CD4-positive, CD25-positive, alpha-beta regulatory T cell (primary cell): ENCODE measurements at regions not wholly inside any gene's neighbourhood (a gene's known extent, or its start where the extent isn't known, plus 50 kb on each side); places are given as distances from the start of the nearest gene placed in this dataset.
A peak's percentile ranks its signal among the peaks of the same experiment; 100 is the strongest.
"Not testable (repeated sequence)": the region's sequence is repeated elsewhere in the genome, so short reads cannot be mapped to it uniquely, and the experiment has no call there.

Source experiments
- ATAC-seq, 2 donors: fragments of 150-1000 bp; cut with Tn5 transposase; one replicate each; pipeline ENCODE4 v1.10.0; 2021; ENCODE audit warnings: low read depth in 2 of 2, moderate number of reproducible peaks in 2 of 2, moderate library complexity in 1 of 2
- DNase-seq, 3 donors: peaks; one replicate each; pipeline versions ENCODE4 v3.0.0 to v3.0.0-alpha.2; 2012 to 2022; ENCODE audit warnings: mixed read lengths in 1 of 3
- H3K27ac ChIP-seq: one replicate; pipeline ENCODE4 v1.7.0; 2013; ENCODE audit warnings: mild to moderate bottlenecking, low read length; ENCODE audit not compliant: insufficient read depth, poor library complexity, severe bottlenecking
- H3K27me3 ChIP-seq: one replicate; pipeline ENCODE4 v1.7.0; 2013; ENCODE audit warnings: low read length; ENCODE audit not compliant: control insufficient read depth, insufficient read depth
- H3K36me3 ChIP-seq: one replicate; pipeline ENCODE4 v1.7.0; 2013; ENCODE audit warnings: mild to moderate bottlenecking, low read length, moderate library complexity; ENCODE audit not compliant: control insufficient read depth, insufficient read depth
- H3K4me1 ChIP-seq: 2 replicates; pipeline ENCODE4 v1.7.0; 2013; ENCODE audit warnings: mild to moderate bottlenecking, low read length; ENCODE audit not compliant: insufficient read depth, control insufficient read depth, poor library complexity, severe bottlenecking
- H3K4me3 ChIP-seq: one replicate; pipeline ENCODE4 v1.7.0; 2013; ENCODE audit warnings: low read depth, mild to moderate bottlenecking, low read length, moderate library complexity
- H3K9me3 ChIP-seq, 2 experiments: 1 replicate in 1 of 2; 2 replicates in 1 of 2; pipeline ENCODE4 v1.7.0; 2013; ENCODE audit warnings: low read length in 2 of 2, mild to moderate bottlenecking in 1 of 2, moderate library complexity in 1 of 2; ENCODE audit not compliant: control insufficient read depth in 2 of 2
- H3K27ac Mint-ChIP-seq, 3 donors: one replicate each; pipeline ENCODE4 v1.8.0; 2020 to 2022; ENCODE audit warnings: mild to moderate bottlenecking in 3 of 3, mixed read lengths in 3 of 3, moderate library complexity in 2 of 3
- H3K27me3 Mint-ChIP-seq: one replicate; pipeline ENCODE4 v1.8.0; 2022; ENCODE audit warnings: mild to moderate bottlenecking, mixed read lengths
- H3K36me3 Mint-ChIP-seq: one replicate; pipeline ENCODE4 v1.8.0; 2020; ENCODE audit warnings: mixed read lengths
- H3K4me1 Mint-ChIP-seq, 4 donors: one replicate each; pipeline ENCODE4 v1.8.0; 2020 to 2022; ENCODE audit warnings: mixed read lengths in 4 of 4, mild to moderate bottlenecking in 1 of 4
- H3K4me3 Mint-ChIP-seq, 4 donors: one replicate each; pipeline ENCODE4 v1.8.0; 2020 to 2022; ENCODE audit warnings: mild to moderate bottlenecking in 4 of 4, mixed read lengths in 4 of 4, moderate library complexity in 3 of 4
- H3K9me3 Mint-ChIP-seq, 7 donors: one replicate each; pipeline ENCODE4 v1.8.0; 2020 to 2022; ENCODE audit warnings: mixed read lengths in 7 of 7, mild to moderate bottlenecking in 3 of 7, moderate library complexity in 2 of 7

- H3K27me3 Mint-ChIP-seq = no peaks in the 10 kb centered on the region
- H3K36me3 ChIP-seq = no peaks in the 10 kb centered on the region
- no peak overlapping the region for H3K27ac ChIP-seq
- H3K27me3 ChIP-seq = no peaks in the 10 kb centered on the region
- no peak overlapping the region for H3K4me3 Mint-ChIP-seq
- H3K4me1 Mint-ChIP-seq = no peaks in the 10 kb centered on the region
- H3K9me3 ChIP-seq = peaks cover 0 to 4% of the 10 kb centered on the region in 2 experiments
- no peak overlapping the region for H3K4me3 ChIP-seq
- H3K27ac Mint-ChIP-seq = no peak overlapping the region
- H3K9me3 Mint-ChIP-seq = peaks cover 0 to 7% (median 2%) of the 10 kb centered on the region in 7 donors
- no peaks in the 10 kb centered on the region for H3K36me3 Mint-ChIP-seq
- no peaks in the 10 kb centered on the region for H3K4me1 ChIP-seq
- DNase-seq (no peak), ATAC-seq (no peak)
Measured at GRCh38 chr3:83224101-83224868, 1462.8 kb upstream of the GBE1 start.

GRCh38 chr3:83218383-83219200 lies 1457.1 kb upstream of the GBE1 start:
- no peaks in the 10 kb centered on the region for H3K36me3 Mint-ChIP-seq
- H3K4me1 Mint-ChIP-seq = no peaks in the 10 kb centered on the region
- H3K4me3 ChIP-seq = no peak overlapping the region
- H3K27me3 Mint-ChIP-seq = no peaks in the 10 kb centered on the region
- no peak overlapping the region for H3K27ac ChIP-seq
- peaks cover 0 to 8% (median 3%) of the 10 kb centered on the region in 7 donors for H3K9me3 Mint-ChIP-seq
- peaks cover 0 to 9% of the 10 kb centered on the region in 2 experiments for H3K9me3 ChIP-seq
- ATAC-seq (peak in 1 of 2 donors; percentile 16), DNase-seq (no peak)
- H3K27me3 ChIP-seq = no peaks in the 10 kb centered on the region
- H3K4me1 ChIP-seq = no peaks in the 10 kb centered on the region
- H3K4me3 Mint-ChIP-seq = no peak overlapping the region
- no peaks in the 10 kb centered on the region for H3K36me3 ChIP-seq
- no peak overlapping the region for H3K27ac Mint-ChIP-seq

GRCh38 chr3:83217595-83218118 lies 1456.2 kb upstream of the GBE1 start:
- not testable (repeated sequence) for H3K4me1 Mint-ChIP-seq, H3K36me3 ChIP-seq, H3K4me1 ChIP-seq, H3K27me3 Mint-ChIP-seq, H3K27ac ChIP-seq, H3K4me3 ChIP-seq, H3K36me3 Mint-ChIP-seq, H3K4me3 Mint-ChIP-seq, H3K27ac Mint-ChIP-seq, ATAC-seq, H3K27me3 ChIP-seq, DNase-seq, H3K9me3 Mint-ChIP-seq, H3K9me3 ChIP-seq

DNA sequence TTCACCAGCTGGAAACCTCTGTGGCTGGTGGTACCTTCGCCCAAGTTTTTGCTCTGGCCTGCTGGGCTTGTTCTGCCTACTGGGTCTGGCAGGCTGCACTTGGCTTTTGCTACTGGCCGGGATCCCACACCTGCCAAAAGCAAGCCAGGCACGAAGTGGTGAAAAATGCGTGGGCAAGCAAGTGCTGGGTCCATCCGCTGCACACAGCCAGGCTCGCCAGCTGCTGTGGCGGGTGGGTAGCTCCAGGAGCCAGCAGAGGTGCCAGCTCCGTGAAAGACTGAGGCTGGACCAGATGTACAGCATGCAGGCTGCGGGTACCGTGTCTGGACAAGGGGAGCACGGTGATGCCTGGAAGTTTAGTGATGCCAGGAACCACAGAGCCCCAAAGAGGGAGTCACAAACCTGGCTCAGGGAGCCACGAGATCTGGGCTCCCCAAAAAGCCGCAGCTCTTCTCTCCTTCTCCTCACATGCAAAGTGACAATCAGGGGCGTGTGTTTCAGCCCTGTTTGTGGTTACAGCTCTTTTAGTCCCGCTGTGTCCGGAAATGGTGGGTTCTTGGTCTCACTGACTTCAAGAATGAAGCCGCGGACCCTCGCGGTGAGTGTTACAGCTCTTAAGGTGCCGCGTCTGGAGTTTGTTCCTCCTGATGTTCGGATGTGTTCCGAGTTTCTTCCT lies 1455.6 kb upstream of the GBE1 start:
- no peaks in the 10 kb centered on the region for H3K4me1 ChIP-seq
- Mint-ChIP-seq H3K36me3 (no peaks in the 10 kb centered on the region), H3K4me1 (no peaks in the 10 kb centered on the region), H3K27ac (no peak overlapping the region), H3K9me3 (peaks cover 0 to 7% (median 4%) of the 10 kb centered on the region in 7 donors), H3K27me3 (no peaks in the 10 kb centered on the region), H3K4me3 (no peak overlapping the region)
- no peak for ATAC-seq
- H3K9me3 ChIP-seq = peaks cover 0 to 9% of the 10 kb centered on the region in 2 experiments
- H3K4me3 ChIP-seq = no peak overlapping the region
- no peak overlapping the region for H3K27ac ChIP-seq
- H3K27me3 ChIP-seq = no peaks in the 10 kb centered on the region
- H3K36me3 ChIP-seq = no peaks in the 10 kb centered on the region
- no peak for DNase-seq

DNA sequence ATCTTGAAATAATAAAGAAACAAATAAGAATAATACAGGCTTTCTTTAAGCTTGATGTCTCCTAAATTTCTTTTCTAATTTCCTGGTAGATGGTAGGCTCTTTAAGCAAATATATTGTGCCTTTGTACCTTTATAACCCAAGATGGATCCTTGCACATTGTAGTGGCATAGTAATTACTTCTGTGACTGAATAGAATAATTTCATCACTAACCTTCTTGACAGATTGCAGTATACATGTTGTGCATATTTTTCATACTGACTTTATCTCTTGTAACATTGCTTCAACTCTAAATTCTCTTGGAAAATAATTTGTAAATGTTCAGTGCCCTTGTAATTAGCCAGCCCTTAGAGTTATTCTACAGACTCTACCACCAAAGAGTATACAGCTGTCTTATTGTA lies 1433.8 kb upstream of the GBE1 start:
- H3K27ac ChIP-seq = no peak overlapping the region
- H3K27me3 Mint-ChIP-seq = no peaks in the 10 kb centered on the region
- no peak overlapping the region for H3K27ac Mint-ChIP-seq
- ATAC-seq (no peak), DNase-seq (no peak)
- H3K9me3 Mint-ChIP-seq = peaks cover 0 to 33% (median 8%) of the 10 kb centered on the region in 7 donors
- H3K9me3 ChIP-seq = peaks cover 2% of the 10 kb centered on the region in 2 experiments
- H3K36me3 Mint-ChIP-seq = no peaks in the 10 kb centered on the region
- H3K4me3 ChIP-seq = no peak overlapping the region
- no peaks in the 10 kb centered on the region for H3K4me1 Mint-ChIP-seq
- H3K4me3 Mint-ChIP-seq = no peak overlapping the region
- H3K27me3 ChIP-seq = no peaks in the 10 kb centered on the region
- H3K36me3 ChIP-seq = no peaks in the 10 kb centered on the region
- H3K4me1 ChIP-seq = no peaks in the 10 kb centered on the region

- no peak for DNase-seq
- Histone ChIP-seq H3K27ac (no peak overlapping the region), H3K36me3 (no peaks in the 10 kb centered on the region), H3K4me1 (no peaks in the 10 kb centered on the region), H3K4me3 (no peak overlapping the region), H3K9me3 (peaks cover 0 to 2% of the 10 kb centered on the region in 2 experiments), H3K27me3 (no peaks in the 10 kb centered on the region)
- no peaks in the 10 kb centered on the region for H3K27me3 Mint-ChIP-seq
- no peaks in the 10 kb centered on the region for H3K4me1 Mint-ChIP-seq
- H3K9me3 Mint-ChIP-seq = peaks cover 0 to 32% (median 4%) of the 10 kb centered on the region in 7 donors
- no peak for ATAC-seq
- H3K4me3 Mint-ChIP-seq = no peak overlapping the region
- no peaks in the 10 kb centered on the region for H3K36me3 Mint-ChIP-seq
- no peak overlapping the region for H3K27ac Mint-ChIP-seq
Measured at GRCh38 chr3:83193526-83193925, 1432.1 kb upstream of the GBE1 start.

DNA sequence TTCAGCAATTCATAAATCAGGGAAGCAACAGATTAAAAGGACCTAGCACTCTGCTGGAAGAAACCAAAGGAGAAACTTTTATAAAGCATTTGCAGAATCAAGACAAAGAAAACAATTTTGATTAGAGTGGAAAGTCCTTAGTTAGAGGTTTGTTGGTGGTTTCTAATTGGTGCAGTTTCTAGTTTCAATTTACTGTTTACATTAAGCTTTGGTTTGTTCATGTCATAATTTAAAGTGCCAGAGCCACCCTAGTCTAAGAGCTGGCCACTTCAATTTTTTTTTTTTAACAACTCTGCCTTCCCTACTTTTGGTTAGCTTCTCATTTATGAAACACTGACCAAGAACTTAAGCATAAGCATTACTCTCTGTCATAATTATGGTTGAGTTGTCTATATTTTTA lies 1428.2 kb upstream of the GBE1 start:
- DNase-seq (no peak), ATAC-seq (no peak)
- Histone ChIP-seq H3K36me3 (no peaks in the 10 kb centered on the region), H3K27me3 (no peaks in the 10 kb centered on the region), H3K4me1 (no peaks in the 10 kb centered on the region), H3K9me3 (peaks cover 0 to 2% of the 10 kb centered on the region in 2 experiments), H3K4me3 (no peak overlapping the region), H3K27ac (no peak overlapping the region)
- peaks cover 0 to 33% (median 4%) of the 10 kb centered on the region in 7 donors for H3K9me3 Mint-ChIP-seq
- H3K4me1 Mint-ChIP-seq = no peaks in the 10 kb centered on the region
- H3K4me3 Mint-ChIP-seq = no peak overlapping the region
- no peaks in the 10 kb centered on the region for H3K27me3 Mint-ChIP-seq
- no peak overlapping the region for H3K27ac Mint-ChIP-seq
- no peaks in the 10 kb centered on the region for H3K36me3 Mint-ChIP-seq
